C4-2B (cell line): ENCODE measurements at regions not wholly inside any gene's neighbourhood (a gene's known extent, or its start where the extent isn't known, plus 50 kb on each side); places are given as distances from the start of the nearest gene placed in this dataset.

Source experiments
- H3K27ac ChIP-seq: fragments of 450-650 bp; 2 replicates; pipeline ENCODE4 v1.5.1; 2017
- CTCF ChIP-seq: fragments of 450-650 bp; conservative IDR thresholded peaks from 2 replicates; pipeline ENCODE4 v1.5.1; 2017; ENCODE audit warnings: mild to moderate bottlenecking
- ZFX ChIP-seq: fragments of 450-650 bp; IDR thresholded peaks from 2 replicates; pipeline ENCODE4 v1.6.1; 2017

GRCh38 chr4:131499141-131499873 is 1649.8 kb upstream of the PCDH10 start:
- TF ChIP-seq CTCF, result no peak
- TF ChIP-seq ZFX, result no peak
- H3K27ac ChIP-seq, result no peak overlapping the region

GRCh38 chr4:131509521-131509920 is 1639.6 kb upstream of the PCDH10 start:
- H3K27ac ChIP-seq, result no peak overlapping the region
- TF ChIP-seq ZFX, result no peak
- TF ChIP-seq CTCF, result no peak

GRCh38 chr4:131526686-131527085 is 1622.4 kb upstream of the PCDH10 start:
- H3K27ac ChIP-seq, result no peak overlapping the region
- TF ChIP-seq CTCF (no peak), ZFX (no peak)

GRCh38 chr4:131531087-131531486 is 1618.0 kb upstream of the PCDH10 start:
- TF ChIP-seq ZFX (no peak), CTCF (no peak)
- H3K27ac ChIP-seq, result no peak overlapping the region

- no peak overlapping the region for H3K27ac ChIP-seq
- TF ChIP-seq ZFX (no peak), CTCF (no peak)
Measured at GRCh38 chr4:131534944-131535645, 1614.0 kb upstream of the PCDH10 start.

- TF ChIP-seq CTCF, result no peak
- TF ChIP-seq ZFX, result no peak
- no peak overlapping the region for H3K27ac ChIP-seq
Measured at GRCh38 chr4:131540256-131540655, 1608.8 kb upstream of the PCDH10 start.

GRCh38 chr4:131547506-131547981 is 1601.5 kb upstream of the PCDH10 start:
- TF ChIP-seq CTCF, result no peak
- no peak for TF ChIP-seq ZFX
- no peak overlapping the region for H3K27ac ChIP-seq
